ENCODE measurements at regions not wholly inside any gene's neighbourhood (a gene's known extent, or its start where the extent isn't known, plus 50 kb on each side); places are given as distances from the start of the nearest gene placed in this dataset.

- no peak for TF ChIP-seq CTCF (IDR thresholded peaks at IDR 0.05; ENCODE audit: borderline replicate concordance, insufficient read depth, low read depth, low read length)
- H3K4me3 ChIP-seq (ENCODE audit: low read depth, low read length): no peak overlapping the region
These were observed 351.6 kb upstream of the TMCO5A start for GRCh38 chr15:37582852-37583251.

DNA sequence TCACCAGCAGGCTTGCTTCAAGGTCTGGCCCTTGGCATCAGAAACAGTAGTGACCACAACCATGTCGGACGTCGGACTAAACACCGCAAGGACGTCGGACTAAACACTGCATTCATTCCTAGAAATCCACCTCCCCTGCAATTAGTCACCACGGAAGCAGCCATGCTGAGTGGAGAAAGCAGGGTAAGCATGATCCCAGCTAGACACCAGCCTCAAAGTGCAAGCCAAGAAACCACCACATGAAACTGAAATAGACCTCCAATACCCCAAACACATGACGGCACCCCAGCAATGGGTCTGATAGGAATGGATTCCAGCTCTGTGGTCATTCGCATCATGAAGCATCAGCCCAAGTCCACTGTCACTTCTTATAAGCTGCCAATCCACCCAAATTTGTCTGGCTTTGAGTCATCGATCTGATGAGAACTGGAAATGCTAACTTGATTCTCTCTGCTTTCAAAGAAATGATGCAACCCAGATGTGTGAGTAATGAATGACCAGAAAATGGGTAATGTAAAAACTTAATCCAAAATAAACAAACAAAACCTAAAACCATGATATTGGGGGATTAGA, 348.3 kb upstream of the TMCO5A start:
- H3K4me3 ChIP-seq (ENCODE audit: low read depth, low read length): no peak overlapping the region
- no peak for TF ChIP-seq CTCF (IDR thresholded peaks at IDR 0.05; ENCODE audit: borderline replicate concordance, insufficient read depth, low read depth, low read length)

DNA sequence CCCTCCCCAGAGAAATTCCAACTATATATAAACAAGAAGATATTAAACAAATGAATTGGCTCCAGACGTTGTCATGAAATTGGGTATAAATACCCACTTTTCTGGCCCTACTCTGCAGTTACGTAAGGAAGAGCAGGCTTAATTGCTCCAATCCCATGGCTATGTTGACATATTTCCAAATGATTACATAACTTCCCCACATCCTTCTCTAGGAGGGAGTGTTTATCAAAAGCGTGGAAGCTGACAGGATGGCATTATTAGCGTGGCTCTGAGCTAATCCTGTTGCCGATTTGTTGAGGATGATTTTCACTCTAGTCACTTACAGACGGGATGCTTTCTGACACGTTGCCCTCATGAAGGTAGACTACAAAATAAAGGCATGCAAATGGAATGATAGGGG, 347.5 kb upstream of the TMCO5A start:
- TF ChIP-seq CTCF (IDR thresholded peaks at IDR 0.05; ENCODE audit: borderline replicate concordance, insufficient read depth, low read depth, low read length): no peak

DNA sequence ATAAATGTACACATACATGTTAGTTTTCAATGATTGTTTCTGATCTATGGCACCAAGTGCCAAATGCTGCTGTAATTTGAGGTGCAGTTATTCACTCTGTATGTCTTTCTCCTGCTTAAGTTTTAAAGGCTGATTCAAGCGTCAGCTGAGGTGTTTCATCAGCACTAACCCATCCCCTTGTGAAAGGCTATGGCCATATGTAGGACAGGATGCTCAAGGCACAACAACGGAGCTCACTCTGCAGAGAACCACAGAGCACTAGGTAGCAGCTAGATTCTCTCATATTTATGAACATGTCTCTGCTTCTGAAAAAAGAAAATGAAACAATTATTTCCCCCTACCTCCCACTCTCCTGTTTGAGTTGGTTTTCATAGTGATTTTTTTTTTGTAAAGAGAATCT, 340.0 kb upstream of the TMCO5A start:
- no peak overlapping the region for H3K4me3 ChIP-seq (ENCODE audit: low read depth, low read length)
- no peak for TF ChIP-seq CTCF (IDR thresholded peaks at IDR 0.05; ENCODE audit: borderline replicate concordance, insufficient read depth, low read depth, low read length)

More for the DNA sequence above, 347.5 kb upstream of the TMCO5A start:
- no peak overlapping the region for H3K4me3 ChIP-seq (ENCODE audit: low read depth, low read length)

- H3K4me3 ChIP-seq (ENCODE audit: low read depth, low read length): no peak overlapping the region
- no peak for TF ChIP-seq CTCF (IDR thresholded peaks at IDR 0.05; ENCODE audit: borderline replicate concordance, insufficient read depth, low read depth, low read length)
These were observed 338.9 kb upstream of the TMCO5A start for GRCh38 chr15:37595426-37595970.

- TF ChIP-seq CTCF (IDR thresholded peaks at IDR 0.05; ENCODE audit: borderline replicate concordance, insufficient read depth, low read depth, low read length): no peak
- H3K4me3 ChIP-seq (ENCODE audit: low read depth, low read length): no peak overlapping the region
These were observed 335.3 kb upstream of the TMCO5A start for GRCh38 chr15:37599156-37599555.

- H3K4me3 ChIP-seq (ENCODE audit: low read depth, low read length): no peak overlapping the region
- TF ChIP-seq CTCF (IDR thresholded peaks at IDR 0.05; ENCODE audit: borderline replicate concordance, insufficient read depth, low read depth, low read length): no peak
These were observed 318.2 kb upstream of the TMCO5A start for GRCh38 chr15:37616215-37616614.

All from GM12875 (cell line).